Effector CD8-positive, alpha-beta T cell (primary cell): ENCODE measurements at regions not wholly inside any gene's neighbourhood (a gene's known extent, or its start where the extent isn't known, plus 50 kb on each side); places are given as distances from the start of the nearest gene placed in this dataset.

ENCODE experiments used
- DNase-seq: peaks from one replicate; lab custom pipeline; 2025; lab: John Stamatoyannopoulos, UW

DNA sequence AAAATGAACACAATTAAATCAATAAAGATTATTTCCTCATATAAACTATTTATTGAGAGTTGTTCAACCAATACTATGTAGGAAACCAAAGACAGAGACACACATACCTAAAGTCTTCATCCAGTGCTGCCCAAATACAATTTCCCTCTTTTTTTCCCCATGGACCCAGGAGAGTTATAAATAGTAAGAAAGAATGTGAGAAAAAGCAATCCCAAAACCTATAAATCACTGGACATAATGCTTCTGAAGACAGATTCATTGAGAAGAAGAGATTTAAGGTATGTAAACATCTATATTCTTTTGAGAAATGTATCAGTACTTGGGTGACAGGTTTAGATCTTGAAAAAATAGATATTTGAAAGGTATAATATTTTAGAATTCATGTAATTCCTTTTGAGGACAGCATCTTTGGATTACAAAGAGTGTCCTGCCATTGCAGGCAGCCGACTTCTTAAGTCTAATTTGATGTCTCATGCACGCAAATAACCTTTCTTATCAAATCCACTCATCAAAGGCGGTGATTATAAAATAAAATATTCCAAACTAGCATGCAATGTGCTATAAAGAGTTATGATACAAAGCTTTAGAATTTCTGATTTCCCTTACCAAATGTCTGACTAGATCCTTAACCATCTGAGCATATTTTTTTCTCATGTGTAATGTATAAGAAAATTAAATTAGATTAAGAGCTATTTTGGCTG is 739.4 kb downstream of the LIG4 start:
- no peak for DNase-seq

- DNase-seq, result no peak
Measured at GRCh38 chr13:107473253-107473652, 742.1 kb downstream of the LIG4 start.

GRCh38 chr13:107466326-107467099 is 748.8 kb downstream of the LIG4 start:
- DNase-seq, result no peak

DNA sequence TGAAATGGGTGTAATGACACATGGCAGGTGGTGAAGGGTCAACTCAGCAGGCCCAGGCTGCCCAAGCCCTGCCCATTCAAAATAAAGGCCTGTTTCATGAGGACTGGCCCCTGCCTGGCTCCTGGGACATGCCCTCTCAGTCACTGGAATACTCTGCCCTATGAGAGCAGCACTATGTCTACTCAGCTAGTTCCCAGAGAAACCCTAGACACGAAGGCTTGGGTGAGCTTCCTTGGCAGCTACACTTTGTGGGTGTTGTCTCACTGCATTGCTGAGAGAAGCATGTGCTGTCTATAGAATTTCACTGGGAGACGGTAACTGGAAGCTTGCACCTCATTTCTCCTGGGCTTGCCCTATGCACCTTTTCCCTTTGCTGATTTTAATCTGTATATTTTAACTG is 752.8 kb downstream of the LIG4 start:
- DNase-seq, result no peak

DNA sequence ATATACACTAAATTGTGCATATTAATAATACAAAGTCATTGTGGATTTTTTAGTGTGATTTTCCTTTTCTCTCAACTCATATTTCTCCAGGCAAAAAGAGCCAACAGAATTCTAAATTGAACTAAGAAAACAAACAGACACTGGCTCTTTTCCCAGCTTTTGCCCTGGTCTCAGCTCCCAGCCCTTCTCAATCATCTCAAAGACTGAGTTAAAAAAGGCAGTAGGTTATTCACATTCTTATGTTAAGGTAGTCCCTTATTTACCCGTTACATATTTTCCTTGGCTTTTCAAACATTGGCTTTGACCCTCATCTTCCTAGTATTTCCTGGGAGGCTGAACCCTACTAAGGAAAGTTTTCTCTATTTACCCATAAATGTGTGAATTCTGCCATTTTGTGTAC is 753.6 kb downstream of the LIG4 start:
- DNase-seq, result no peak

- DNase-seq, result no peak
Measured at GRCh38 chr13:107459430-107459829, 755.9 kb downstream of the LIG4 start.

- no peak for DNase-seq
Measured at GRCh38 chr13:107458269-107458668, 757.1 kb downstream of the LIG4 start.

DNA sequence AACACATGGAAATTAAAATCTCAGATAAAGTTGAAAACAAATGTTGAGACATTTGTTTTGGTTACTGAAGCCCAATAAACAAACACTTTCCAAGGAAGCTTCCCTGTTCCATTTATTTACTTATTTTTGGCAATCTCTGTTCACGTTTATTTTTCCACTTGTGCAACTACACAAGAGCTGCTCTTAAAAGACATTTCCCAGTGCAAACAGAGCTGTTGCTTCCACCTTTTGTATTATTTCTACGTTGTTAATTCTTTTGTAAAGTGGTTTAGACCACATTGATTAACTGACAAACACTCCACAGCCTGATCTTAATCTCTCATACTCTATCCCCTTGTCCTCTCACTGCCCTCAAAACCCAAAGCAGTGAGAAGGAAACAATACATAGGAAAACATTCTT is 757.6 kb downstream of the LIG4 start:
- no peak for DNase-seq

DNA sequence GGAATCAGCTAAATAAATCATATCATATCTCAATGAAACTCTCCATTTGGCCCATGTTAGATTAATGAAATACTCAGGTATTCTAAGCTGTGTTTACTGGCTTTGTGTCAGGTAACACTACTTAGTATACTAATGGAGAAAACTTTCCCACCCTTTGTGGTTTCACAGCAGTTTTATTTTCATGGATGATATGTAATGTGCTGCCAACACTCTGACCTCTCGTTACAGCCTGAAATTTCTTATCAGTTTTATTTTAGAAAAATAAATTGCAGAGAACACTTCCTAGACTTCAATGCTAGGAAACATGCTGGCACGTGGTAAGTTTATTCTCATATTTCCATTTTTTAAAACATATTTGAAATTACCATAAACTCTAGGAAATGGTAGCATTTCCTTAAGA is 758.9 kb downstream of the LIG4 start:
- DNase-seq, result no peak

- no peak for DNase-seq
Measured at GRCh38 chr13:107452833-107453232, 762.5 kb downstream of the LIG4 start.

DNA sequence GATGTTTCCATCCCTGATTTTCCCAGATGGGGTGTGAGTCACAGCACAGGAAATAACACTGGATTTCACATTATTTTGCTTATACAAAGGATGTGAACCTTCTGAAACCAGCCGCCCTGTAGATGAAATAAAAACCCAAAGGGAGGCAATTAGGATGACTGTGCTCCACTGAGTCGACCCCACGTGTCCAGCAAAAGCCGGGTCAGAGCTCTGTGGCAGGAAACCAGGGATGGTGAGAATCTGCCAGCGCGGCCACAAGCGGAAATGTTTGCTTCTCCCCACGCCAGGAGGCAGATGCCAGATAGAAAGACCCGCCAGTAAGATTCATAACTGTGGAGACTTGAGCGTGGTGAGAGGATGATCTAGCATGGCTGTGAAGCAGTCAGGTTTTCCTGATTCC is 764.4 kb downstream of the LIG4 start:
- DNase-seq, result no peak

DNA sequence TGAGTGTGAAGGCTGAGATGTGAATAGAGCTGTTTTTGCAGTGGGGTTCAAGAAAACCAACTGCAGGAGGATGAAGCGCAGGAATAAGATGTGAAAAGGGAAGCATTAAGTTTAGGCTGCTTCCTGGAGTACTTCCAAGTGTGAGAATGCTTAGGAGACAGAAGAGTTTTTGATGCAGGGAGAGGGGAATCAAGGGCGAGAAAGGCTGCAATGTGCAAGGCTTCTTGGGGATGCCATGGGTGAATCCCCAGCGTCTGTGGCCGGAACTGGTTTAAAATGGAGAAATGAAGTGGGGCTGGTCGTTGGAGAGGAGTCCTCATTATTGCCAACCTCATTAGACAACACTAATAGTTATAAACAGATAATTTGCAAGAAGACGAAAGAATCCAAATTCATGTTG is 764.9 kb downstream of the LIG4 start:
- DNase-seq, result no peak

DNA sequence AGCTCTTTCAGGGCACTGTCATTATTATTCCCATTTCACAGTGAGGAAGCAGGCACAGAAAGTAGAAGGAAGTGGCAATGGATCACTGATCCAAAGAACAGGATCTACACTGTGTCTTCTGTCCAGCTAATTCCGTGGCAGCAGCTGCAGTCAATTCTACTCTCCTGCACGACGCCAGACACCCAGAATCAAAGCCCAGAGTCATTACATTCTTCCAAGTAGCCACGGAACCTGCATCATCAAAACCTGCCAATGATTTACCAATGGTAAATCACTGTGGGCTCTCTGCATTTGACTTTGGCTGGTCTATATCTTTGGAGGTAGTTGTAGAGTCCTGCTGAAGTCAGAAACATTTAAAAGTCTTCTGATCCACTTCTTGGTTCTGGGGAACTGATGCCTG is 767.7 kb downstream of the LIG4 start:
- DNase-seq, result no peak

DNA sequence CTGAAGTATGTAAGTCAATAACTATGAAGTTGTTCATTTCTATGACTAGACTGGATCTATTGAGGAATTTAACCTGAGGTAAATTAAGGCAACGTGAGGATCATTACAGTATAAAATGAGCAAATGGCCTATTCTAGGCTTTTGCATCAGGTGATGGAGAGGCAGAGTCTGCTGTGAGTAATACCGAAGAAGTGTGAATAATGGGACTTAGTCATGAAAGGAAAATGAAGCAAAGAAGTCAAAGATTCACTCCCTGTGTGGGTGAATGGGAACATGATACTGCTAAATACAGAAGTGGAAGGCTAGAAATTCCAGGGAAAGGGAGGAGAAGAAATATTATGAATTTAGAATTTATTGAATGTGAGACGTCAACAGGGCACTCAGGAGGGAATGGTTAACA is 774.1 kb downstream of the LIG4 start:
- no peak for DNase-seq

DNA sequence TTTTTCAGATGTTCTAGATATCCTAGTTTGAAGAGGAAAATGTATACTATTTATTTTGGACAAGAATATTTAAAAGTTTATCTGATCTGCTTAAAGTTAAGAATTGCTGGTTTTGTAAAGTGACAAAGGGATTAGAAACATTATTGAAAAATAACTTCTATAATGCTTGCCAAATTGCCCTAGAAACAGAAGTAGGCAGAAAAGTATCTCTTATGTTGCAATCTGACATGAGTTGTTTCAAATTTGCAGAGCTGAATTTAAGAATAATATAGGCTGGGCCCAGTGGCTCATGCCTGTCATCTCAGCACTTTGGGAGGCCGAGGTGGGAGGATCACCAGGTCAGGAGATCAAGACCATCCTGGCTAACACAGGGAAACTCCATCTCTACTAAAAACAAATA is 777.1 kb downstream of the LIG4 start:
- DNase-seq, result no peak

GRCh38 chr13:107434347-107434746 is 781.0 kb downstream of the LIG4 start:
- DNase-seq, result no peak

GRCh38 chr13:107427536-107427935 is 787.8 kb downstream of the LIG4 start:
- no peak for DNase-seq

GRCh38 chr13:107422421-107422820 is 792.9 kb downstream of the LIG4 start:
- no peak for DNase-seq

DNA sequence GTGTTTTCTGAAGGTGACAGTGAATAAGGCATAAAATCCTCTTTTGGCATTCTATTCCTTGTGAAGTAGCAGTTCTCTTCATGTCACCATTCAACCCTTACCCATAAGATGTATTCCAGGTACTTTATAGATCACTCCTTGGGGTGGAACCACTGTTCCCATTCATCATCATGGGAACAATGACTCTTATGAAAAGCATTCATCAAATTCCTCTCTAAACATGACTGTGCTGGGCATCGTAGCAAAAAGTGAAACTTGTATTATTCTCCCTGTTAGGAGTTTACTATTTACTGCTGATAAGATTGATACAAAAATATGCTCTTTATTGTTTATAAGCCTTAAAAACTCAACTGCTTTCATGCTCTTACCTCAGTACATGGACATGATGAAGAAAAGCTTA is 793.4 kb downstream of the LIG4 start:
- no peak for DNase-seq

DNA sequence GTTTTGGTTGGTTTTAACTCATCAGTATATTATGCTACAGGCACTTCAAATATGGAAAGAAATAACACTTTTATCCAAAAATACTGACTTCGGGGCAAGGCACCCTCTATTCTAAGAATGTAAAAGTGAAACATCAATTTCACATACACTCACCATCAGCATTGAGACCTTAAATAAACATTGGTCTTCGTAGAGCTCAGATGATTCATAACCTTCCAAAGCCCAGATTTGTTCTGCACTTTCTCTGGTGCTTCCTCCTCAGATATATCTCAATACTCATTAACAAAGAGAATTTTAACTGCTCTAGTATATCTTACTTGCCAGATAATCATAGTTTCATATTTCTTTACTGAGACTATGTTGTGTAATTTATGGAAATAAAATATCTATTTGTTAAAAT is 794.3 kb downstream of the LIG4 start:
- DNase-seq, result no peak

- no peak for DNase-seq
Measured at GRCh38 chr13:107413005-107413404, 802.3 kb downstream of the LIG4 start.

GRCh38 chr13:107407074-107407473 is 808.3 kb downstream of the LIG4 start:
- no peak for DNase-seq

- no peak for DNase-seq
Measured at GRCh38 chr13:107395927-107396662, 819.2 kb downstream of the LIG4 start.
